HUDEP-2 (cell line): ENCODE measurements at regions not wholly inside any gene's neighbourhood (a gene's known extent, or its start where the extent isn't known, plus 50 kb on each side); places are given as distances from the start of the nearest gene placed in this dataset.
A peak's percentile ranks its signal among the peaks of the same experiment; 100 is the strongest.

Experiments used
- DNase-seq, 76 experiments: peaks; one replicate each; lab custom pipeline; 2025; ENCODE audit not compliant: unreplicated experiment in 76 of 76; lab: John Stamatoyannopoulos, UW

GRCh38 chr16:85303354-85303883 lies 191.1 kb upstream of the CIBAR2 start:
- peak in 71 of 76 experiments; percentile 9 to 81 (median 54) for DNase-seq

DNA sequence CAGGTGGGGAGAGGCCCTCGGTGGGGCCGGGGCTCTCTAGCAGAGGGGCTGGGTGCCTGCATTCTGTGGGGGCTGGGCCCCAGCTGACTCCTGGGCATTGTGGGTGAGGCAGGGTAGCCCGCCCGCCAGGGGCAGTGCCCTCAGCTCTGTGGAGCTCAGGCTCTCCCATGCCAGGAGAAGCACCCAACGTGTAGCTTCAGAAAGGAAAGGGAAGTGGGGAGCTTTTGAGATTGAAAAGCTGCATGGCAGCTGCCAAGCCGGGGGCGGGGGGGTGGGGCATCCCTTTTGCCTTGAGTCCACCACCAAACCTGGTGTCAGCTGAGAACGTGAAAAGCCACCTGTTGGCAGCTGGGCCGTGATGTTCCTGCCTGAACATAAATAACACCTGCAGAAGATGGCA lies 192.1 kb upstream of the CIBAR2 start:
- DNase-seq: no peak

DNA sequence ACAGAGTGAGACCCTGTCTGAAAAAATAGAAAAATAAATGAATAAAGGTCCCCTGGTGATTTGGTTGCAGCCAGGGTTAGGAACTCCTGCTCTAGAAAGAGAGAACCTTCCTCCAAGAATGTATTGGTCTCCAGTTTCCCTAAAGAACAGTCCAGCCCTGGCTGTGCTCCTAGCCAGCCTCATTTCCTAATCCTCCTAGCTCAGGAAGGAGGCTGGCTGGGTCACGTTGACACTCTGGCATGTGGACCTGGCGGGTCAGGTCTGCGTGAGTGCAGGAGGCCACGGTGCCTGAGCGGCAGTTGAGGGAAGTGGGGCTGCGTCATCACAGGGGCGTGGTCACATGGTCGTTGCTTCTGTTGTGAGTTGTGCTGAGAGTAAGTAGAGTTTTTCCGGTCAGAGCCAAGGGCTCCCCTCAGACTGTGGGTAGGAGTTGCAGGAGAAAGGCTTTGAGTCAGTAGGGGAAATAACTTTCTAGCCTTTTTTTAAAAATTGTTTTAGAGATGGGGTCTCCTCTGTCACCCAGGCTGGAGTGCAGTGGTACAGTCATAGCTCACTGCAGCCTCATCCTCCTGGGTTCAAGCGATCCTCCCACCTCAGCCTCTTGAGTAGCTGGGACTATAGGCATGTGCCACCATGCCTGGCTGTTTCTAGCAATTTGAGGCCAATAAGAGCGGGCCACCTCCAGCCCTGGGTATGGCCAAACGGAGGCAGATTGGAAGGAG lies 194.0 kb upstream of the CIBAR2 start:
- DNase-seq: peak in 48 of 76 experiments; percentile 5 to 65 (median 34)

DNA sequence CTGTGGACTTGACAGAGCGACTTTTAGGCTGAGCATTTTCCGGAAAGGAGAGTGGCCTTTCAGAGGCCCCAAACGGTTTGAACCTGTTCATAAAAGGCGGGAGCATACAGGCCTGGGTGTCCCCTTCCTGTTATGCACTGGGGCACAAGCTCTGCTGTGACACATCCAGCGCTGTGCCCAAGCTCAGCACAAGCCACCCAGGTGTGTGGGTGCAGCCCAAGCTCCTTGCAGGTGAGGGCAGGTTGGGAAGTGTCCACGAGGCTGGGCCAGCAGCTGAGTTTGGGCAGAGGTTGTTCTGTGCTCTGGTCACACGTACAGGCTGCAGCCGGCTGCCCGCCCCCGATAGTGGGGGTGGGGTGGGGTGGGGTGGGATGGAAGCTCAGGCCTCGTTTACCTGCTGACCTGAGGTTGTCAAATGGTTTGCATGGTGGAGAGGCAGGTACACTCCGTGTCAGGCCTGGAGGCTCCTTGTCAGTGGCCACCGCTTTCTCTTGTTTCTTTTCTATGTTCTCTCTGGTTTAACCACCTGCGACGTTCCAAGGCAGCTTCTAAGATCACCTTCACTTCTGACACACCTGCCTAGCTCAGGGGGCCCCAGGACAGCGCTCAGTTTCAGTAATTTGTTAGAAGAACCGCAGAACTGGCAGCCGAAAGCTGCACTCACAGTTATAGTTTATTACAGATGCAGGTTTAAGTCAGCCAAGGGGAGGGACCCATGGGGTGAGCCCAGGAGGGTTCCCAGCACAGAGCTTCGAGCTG lies 194.7 kb upstream of the CIBAR2 start:
- DNase-seq: no peak

DNA sequence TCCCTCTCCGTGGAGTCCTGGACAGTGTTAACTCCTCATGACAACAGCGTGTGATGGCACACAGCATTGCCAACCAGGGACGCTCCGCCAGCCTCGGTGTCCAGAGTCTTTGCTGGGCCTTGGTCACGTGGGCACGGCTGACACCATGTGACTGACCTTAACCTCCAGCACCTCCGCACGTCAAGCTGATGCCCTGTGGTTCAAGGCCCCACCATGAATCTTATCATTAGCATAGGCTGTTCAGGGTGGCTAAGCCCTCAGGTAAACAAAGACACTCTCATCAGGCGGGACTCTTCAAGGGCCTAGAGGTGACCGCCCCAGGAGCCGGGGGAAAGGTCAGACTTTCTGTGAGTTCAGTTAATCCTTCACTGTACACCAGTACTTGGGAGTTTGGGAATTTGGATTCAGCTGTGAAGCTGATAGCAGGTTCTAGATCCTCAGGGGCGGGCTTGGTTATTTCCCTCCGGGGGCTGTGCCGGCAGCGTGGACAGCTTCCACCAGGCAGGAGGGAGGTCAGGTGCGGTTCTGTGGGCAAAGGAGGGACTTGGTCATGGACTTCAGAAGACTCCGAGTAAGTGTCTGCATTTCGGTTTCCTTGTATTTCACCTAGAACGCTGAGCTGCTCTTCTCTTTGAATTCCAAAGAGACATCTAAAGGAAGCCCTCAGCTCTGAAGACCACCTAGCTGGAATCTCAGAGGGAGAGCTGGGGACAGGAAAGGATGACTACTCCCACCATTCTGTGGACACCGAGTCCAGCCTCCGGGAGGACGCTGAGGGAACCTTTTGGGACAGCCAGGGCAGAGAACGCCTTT lies 195.5 kb upstream of the CIBAR2 start:
- no peak for DNase-seq

DNA sequence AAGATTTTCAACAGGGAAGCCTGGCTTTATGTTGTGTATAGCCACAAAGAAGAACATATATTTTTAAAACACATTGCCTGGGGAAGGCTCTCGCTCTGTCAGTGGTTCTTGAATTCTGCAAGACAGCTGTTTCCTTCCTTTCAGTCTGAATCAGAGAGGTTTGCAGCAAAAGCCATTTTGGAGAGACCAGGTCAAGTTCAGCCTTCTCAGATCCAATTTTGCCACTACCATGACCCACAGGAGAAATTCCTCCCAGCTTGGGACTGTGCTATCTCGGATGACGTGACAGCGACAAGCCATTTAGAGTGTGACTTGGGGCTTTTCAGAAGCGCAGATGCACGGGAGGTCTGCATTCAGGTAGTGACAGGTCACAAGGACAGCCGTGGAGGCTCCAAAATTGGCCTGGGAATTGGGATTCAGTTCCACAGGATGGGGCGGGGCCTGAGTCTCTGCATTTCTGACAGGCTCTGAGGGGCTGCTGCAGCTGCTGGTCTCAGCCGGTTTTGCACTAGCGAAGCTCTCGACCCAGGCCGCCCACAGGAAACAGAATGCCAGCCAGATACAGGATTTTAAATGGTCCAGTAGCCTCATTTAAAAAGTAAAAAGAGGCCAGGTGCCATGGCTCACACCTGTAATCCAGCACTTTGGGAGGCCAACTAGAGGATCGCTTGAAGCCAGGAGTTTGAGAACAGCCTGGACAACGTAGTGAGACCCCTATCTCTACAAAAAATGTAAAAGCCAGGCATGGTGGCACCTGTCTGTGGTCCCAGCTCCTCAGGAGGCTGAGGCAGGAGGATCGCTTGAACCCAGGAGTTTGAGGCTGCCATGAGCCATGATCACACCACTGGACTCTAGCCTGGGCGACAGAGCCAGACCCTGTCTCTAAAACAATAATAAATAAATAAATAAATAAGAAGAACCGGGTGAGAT lies 196.6 kb upstream of the CIBAR2 start:
- DNase-seq: no peak

GRCh38 chr16:85309656-85310587 lies 197.7 kb upstream of the CIBAR2 start:
- no peak for DNase-seq

DNA sequence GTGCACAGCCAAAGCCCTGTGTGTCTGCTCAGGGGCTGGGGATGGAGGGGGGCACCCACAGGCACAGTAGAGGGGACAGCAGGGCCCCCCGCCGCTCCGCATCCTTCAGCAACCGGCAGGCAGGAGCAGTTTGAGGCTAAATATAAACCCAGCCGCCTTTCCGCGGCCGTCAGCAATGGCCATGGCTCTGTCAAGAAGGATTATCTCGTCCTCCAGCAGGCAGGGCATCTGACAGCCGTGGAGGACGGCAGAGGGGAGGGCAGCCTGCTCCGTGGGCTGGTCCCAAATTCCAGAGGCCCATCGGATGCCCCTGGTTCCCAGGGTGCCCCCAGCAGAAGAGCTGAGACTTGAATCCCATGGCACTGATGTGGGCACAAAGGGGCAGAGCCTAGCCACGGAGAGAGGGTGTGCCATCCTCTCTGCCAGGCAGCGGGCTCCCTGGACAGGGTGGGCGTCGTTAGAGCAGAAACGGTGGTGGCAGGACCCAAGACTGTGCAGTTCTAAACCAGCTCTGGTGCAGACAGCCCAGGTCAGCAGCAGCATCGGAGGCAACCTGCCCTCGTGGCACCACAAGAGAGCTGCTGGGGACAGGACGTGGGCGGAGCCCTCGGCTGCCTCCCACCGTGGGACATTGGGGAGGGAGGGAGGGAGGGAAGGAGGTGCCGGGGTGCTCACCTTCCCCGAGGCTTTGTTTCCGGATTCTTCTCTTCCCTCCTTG lies 198.8 kb upstream of the CIBAR2 start:
- DNase-seq: no peak

- DNase-seq: no peak
Measured at GRCh38 chr16:85311741-85312140, 199.5 kb upstream of the CIBAR2 start.

GRCh38 chr16:85312174-85312573 lies 199.9 kb upstream of the CIBAR2 start:
- DNase-seq: no peak

GRCh38 chr16:85312642-85313525 lies 200.6 kb upstream of the CIBAR2 start:
- DNase-seq: no peak

- no peak for DNase-seq
Measured at GRCh38 chr16:85313526-85314301, 201.4 kb upstream of the CIBAR2 start.

GRCh38 chr16:85314512-85314971 lies 202.3 kb upstream of the CIBAR2 start:
- no peak for DNase-seq

DNA sequence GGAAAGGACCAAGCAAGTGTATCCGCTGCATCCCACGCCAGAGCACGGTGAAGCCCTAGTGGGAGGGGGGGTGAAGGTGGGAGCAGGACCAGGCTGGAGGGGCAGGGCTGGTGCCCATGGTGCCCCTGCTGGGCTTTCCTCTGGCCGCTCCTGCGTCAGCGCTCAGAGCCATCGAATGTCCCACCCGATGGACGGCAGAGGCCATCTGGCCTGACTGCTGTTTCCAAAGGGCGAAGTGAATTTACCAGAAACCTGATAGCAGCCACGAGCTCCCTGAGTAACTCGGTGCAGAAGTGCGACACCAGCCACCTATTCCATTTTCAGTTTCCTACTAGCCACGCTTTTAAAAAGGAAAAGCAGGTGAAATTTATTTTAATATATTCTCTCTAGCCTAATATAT lies 203.6 kb upstream of the CIBAR2 start:
- DNase-seq: no peak

DNA sequence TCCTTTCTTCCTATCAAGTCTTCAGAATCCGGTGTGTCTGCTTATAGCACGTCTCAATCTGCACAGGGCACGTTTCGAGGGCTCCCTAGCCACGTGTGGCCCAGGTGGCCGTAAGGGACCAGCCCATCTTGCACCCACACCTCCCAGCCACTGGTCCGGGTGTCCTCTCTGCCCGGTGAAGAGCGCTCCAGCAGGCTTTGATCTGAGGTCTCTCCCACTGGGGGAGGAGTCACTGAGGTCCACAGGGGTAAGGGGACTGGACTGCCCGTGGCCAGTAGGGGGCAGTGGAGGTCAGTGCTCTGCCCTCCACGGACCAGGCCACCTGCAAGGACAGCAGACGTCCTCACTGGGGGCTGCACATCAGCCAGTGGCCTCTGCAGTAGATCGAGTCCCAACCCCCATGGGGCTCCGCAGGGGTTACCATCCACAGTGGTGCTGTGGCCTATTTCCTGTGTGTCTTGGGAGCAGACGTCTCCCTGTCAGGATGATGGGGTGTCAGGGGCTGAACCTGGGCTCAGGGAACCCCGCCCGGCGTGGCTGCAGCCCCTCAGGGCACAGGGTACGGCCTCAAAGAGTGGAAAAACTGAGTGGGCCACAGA lies 204.1 kb upstream of the CIBAR2 start:
- DNase-seq: peak in 59 of 76 experiments; percentile 8 to 73 (median 44)

- DNase-seq: peak in 10 of 76 experiments; percentile 12 to 47 (median 24)
Measured at GRCh38 chr16:85316944-85317343, 204.7 kb upstream of the CIBAR2 start.
